ENCODE measurements at regions not wholly inside any gene's neighbourhood (a gene's known extent, or its start where the extent isn't known, plus 50 kb on each side); places are given as distances from the start of the nearest gene placed in this dataset.

DNA sequence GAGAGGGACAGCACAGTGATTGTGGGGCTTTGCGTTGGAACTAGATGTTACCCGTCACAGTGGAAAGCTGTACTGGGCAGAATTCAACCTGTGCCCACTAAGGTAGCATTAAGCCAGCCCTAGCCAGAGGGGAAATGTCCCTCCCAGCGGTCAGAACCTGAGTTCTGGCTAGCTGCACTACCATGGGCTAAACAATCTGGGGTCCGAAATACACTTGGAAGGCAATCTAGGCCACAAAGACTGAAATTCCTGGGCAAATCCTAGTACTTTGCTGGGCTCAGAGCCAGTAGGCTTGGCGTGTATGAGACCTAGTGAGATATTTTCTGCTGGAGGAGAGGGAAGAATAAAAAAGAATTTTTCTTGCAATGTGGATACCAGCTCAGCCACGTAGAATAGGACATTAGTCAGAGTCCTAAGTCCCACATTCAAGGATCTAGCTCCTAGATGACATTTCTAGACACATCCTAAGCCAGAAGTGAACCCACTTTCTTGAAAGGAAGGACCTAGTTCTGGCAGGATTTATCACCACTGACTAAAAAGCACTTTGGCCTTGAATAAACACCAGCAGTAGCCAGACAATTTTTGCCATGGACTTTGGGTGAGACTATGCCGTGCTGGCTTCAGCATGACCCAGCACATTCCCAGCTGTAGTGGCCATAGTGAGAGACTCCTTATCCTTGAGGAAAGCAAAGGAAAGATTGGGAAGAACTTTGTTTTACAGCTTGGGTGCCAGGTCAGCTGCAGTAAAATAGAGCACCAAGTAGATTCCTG lies 618.0 kb downstream of the BRINP1 start:
- 76 to 81% (median 77%) methylated on average over 7 of the region's 7 CpGs for WGBS, 4 donors
- Histone ChIP-seq H3K9me3 (peaks cover 0 to 44% (median 5%) of the 10 kb centered on the region in 12 donors), H3K27me3 (no peaks in the 10 kb centered on the region), H3K36me3 (no peaks in the 10 kb centered on the region), H3K4me1 (no peaks in the 10 kb centered on the region), H3K27ac (no peak overlapping the region), H3K4me3 (no peak overlapping the region)
- DNase-seq, result no peak
- no peak for TF ChIP-seq POLR2A (IDR thresholded peaks at IDR 0.05)
- TF ChIP-seq, protein P1, sequence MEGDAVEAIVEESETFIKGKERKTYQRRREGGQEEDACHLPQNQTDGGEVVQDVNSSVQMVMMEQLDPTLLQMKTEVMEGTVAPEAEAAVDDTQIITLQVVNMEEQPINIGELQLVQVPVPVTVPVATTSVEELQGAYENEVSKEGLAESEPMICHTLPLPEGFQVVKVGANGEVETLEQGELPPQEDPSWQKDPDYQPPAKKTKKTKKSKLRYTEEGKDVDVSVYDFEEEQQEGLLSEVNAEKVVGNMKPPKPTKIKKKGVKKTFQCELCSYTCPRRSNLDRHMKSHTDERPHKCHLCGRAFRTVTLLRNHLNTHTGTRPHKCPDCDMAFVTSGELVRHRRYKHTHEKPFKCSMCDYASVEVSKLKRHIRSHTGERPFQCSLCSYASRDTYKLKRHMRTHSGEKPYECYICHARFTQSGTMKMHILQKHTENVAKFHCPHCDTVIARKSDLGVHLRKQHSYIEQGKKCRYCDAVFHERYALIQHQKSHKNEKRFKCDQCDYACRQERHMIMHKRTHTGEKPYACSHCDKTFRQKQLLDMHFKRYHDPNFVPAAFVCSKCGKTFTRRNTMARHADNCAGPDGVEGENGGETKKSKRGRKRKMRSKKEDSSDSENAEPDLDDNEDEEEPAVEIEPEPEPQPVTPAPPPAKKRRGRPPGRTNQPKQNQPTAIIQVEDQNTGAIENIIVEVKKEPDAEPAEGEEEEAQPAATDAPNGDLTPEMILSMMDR (IDR thresholded peaks at IDR 0.05), result no peak
- no peak for ATAC-seq
- intact Hi-C loops (cut with DNase I), result no loop called here

DNA sequence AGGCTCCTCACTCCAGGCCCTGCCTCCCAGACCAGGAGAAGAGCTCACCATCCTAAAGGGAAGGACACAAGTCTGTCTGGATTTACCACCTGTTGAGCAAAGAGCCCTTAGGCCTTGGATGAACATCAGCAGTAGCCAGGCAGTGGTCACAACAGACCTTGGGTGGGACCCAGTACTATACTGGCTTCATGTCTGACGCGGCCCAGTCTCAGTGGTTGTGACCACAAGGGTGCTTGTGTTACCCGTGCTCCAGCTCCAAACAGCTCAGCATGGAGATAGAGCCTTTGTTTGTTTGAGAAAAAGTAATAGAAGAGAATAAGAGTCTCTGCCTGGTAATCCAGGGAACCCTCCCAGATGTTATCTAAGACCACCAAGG lies 617.4 kb downstream of the BRINP1 start:
- intact Hi-C loops (cut with DNase I), result no loop called here
- no peak overlapping the region for H3K4me3 ChIP-seq
- no peak for DNase-seq
- no peak for TF ChIP-seq POLR2A (IDR thresholded peaks at IDR 0.05)
- no peaks in the 10 kb centered on the region for H3K4me1 ChIP-seq
- H3K27ac ChIP-seq, result no peak overlapping the region
- no peak for ATAC-seq
- H3K36me3 ChIP-seq, result no peaks in the 10 kb centered on the region
- no peaks in the 10 kb centered on the region for H3K27me3 ChIP-seq
- peaks cover 0 to 45% (median 5%) of the 10 kb centered on the region in 12 donors for H3K9me3 ChIP-seq
- 58 to 74% (median 65%) methylated on average over 3 of the region's 3 CpGs for WGBS, 4 donors

DNA sequence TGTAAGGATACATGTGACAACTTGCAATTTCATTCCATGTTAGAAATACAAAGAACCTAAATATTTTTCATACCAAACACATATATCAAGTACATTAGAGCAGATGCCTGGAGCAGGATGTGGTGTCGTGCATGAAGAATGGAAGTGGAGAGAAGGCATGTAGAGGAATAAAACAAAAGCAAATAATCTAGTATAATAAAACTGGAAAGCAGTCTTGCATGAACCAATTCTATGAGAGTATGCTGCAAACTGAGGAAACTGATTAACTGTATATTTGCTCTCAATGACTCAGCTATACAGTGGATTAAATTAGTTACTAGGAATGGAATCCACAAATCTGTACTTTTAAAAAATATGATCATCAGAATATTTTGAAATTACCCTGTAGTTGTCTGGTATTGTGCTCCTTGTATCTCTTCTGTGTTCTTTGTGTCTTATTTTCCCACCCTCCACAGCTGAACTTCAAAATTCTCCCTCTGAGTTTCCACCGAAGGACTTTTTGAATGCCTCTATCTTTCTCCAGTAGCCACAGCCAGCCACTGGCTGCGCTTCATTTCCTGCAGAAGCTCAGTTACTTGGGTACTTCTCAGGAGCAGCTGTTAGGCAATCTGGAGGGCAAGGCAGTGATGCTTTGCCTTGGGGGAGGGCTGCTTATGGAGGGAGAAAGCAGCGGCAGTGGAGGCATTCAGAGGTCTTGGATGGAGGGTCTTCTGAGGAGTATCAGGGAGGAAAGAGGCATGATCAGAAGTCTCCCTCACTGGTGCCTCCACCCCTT lies 608.0 kb downstream of the BRINP1 start:
- H3K9me3 ChIP-seq, result peaks cover 0 to 21% (median 6%) of the 10 kb centered on the region in 12 donors
- peaks cover 0 to 2% (median 0%) of the 10 kb centered on the region in 9 donors for H3K27me3 ChIP-seq
- DNase-seq (no peak), ATAC-seq (no peak)
- intact Hi-C loops (cut with DNase I), result no loop called here
- no peaks in the 10 kb centered on the region for H3K36me3 ChIP-seq
- H3K4me1 ChIP-seq, result no peaks in the 10 kb centered on the region
- 35 to 73% (median 66%) methylated on average over 4 of the region's 4 CpGs for WGBS, 4 donors
- TF ChIP-seq, protein P1 (IDR thresholded peaks at IDR 0.05), result no peak
- no peak overlapping the region for H3K4me3 ChIP-seq
- no peak overlapping the region for H3K27ac ChIP-seq

DNA sequence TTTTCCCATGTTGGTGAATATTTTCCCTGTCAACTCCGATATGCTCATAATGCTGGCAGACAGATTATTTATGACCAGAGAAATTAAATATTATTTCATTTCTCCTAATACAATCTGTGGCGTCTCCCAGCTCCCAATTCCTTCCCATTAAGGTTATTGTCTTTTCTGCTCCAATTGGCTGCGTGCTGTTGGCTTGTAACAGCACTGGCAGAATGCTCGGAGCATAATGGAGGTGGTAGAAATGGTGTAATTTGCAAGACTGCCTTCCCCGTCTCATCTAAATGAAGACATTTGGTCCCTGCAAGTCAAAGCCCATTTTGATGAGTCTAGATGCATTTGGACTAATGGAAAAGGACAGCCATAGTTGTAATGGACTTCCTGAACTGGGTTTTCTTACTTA lies 601.7 kb downstream of the BRINP1 start:
- Histone ChIP-seq H3K27ac (no peak overlapping the region), H3K4me1 (no peaks in the 10 kb centered on the region), H3K36me3 (no peaks in the 10 kb centered on the region), H3K27me3 (no peaks in the 10 kb centered on the region), H3K9me3 (no peaks in the 10 kb centered on the region), H3K4me3 (no peak overlapping the region)
- TF ChIP-seq POLR2A (IDR thresholded peaks at IDR 0.05), result no peak
- DNase-seq (no peak), ATAC-seq (no peak)
- intact Hi-C loops (cut with DNase I), result no loop called here
- 78 to 81% (median 79%) methylated on average over 5 of the region's 5 CpGs for WGBS, 4 donors

DNA sequence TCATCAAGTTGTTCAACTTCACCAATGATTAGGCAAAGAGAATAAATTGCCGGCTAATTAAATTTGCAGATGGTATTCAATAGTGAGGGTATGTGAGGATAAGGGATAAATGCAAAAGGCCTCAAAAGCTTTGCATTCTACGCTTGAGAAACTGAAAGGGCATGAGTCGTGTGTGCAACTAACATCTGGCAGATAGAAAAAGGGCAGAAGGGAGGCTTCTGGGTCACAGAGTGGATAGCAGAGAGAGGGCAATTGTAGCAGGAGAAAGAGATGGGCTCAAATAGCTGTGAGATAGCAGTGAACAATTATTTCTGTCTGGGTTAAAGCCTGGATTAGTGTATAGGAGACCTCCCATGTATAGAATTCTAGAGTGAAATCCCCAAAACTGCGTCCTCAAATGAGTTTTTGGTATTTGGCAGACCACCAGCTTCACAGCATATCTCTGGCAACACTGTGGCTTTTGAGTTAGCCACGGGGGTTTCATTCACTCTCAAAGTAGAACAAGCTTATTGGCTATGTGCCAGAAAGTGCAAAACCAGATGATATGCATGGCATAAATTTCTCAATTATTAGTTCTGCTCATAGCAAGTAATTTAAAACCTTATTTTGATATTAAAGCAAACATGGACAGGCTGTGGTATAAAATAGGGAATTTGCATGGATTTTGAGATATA lies 586.3 kb downstream of the BRINP1 start:
- intact Hi-C loops (cut with DNase I), result no loop called here
- DNase-seq (no peak), ATAC-seq (no peak)
- no peaks in the 10 kb centered on the region for H3K27me3 ChIP-seq
- no peak for TF ChIP-seq POLR2A (IDR thresholded peaks at IDR 0.05)
- H3K4me3 ChIP-seq, result no peak overlapping the region
- no peaks in the 10 kb centered on the region for H3K36me3 ChIP-seq
- no peaks in the 10 kb centered on the region for H3K4me1 ChIP-seq
- WGBS, 4 donors, result 41 to 54% (median 46%) methylated on average over 5 of the region's 5 CpGs
- peaks cover 0 to 7% (median 0%) of the 10 kb centered on the region in 12 donors for H3K9me3 ChIP-seq
- H3K27ac ChIP-seq, result no peak overlapping the region
